ENCODE measurements at regions not wholly inside any gene's neighbourhood (a gene's known extent, or its start where the extent isn't known, plus 50 kb on each side); places are given as distances from the start of the nearest gene placed in this dataset.

GRCh38 chr20:40612247-40612646 is 76.8 kb downstream of the MAFB start:
- Histone ChIP-seq H3K4me3 (ENCODE audit: low read length) (no peak overlapping the region), H3K9me2 (replicated peaks; ENCODE audit: control insufficient read depth, low read length) (no peaks in the 10 kb centered on the region), H3K36me3 (ENCODE audit: control insufficient read depth, low read length) (no peaks in the 10 kb centered on the region), H3K4me2 (ENCODE audit: low read length) (no peak overlapping the region), H3K9me3 (ENCODE audit: control insufficient read depth, insufficient read depth, low read length) (no peaks in the 10 kb centered on the region), H3K4me1 (ENCODE audit: control insufficient read depth, low read length) (no peaks in the 10 kb centered on the region), H3K27me3 (ENCODE audit: control insufficient read depth, low read length) (peaks cover 3% of the 10 kb centered on the region; the same call in 1 of the 2 replicates), H3K27ac (ENCODE audit: low read depth, low read length) (no peak overlapping the region), H4K20me1 (ENCODE audit: control insufficient read depth, insufficient read depth, low read depth, low read length) (no peaks in the 10 kb centered on the region), H3K79me2 (ENCODE audit: control insufficient read depth, low read length) (no peaks in the 10 kb centered on the region), H3F3A (ENCODE audit: control insufficient read depth, insufficient read depth) (no peaks in the 10 kb centered on the region)
- TF ChIP-seq EZH2phosphoT487 (IDR thresholded peaks at IDR 0.05; ENCODE audit: borderline replicate concordance, low read length), result no peak
- TF ChIP-seq CTCF (IDR thresholded peaks at IDR 0.05; ENCODE audit: low read depth, low read length, poor library complexity, severe bottlenecking), result no peak

DNA sequence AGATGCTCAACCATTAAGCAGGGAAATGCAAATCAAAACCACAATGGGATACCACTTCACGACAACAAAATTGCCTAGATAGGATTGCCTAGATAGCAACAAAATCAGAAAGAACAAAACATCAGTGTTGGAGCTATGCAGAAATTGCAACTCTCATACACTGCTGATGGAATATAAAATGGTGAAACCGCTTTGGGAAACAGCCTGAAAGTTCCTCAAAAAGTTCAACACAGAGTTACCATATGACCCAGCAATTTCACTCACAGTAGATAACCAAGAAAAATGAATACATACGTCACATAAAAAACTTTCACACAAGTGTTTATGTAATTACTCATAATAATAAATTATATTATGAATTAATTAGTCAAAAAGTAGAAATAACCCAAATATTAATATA is 78.3 kb downstream of the MAFB start:
- H3K9me3 ChIP-seq (ENCODE audit: control insufficient read depth, insufficient read depth, low read length), result no peaks in the 10 kb centered on the region
- H3K27ac ChIP-seq (ENCODE audit: low read depth, low read length), result no peak overlapping the region
- no peak for TF ChIP-seq CTCF (IDR thresholded peaks at IDR 0.05; ENCODE audit: low read depth, low read length, poor library complexity, severe bottlenecking)
- no peak for TF ChIP-seq EZH2phosphoT487 (IDR thresholded peaks at IDR 0.05; ENCODE audit: borderline replicate concordance, low read length)
- no peak overlapping the region for H3K4me3 ChIP-seq (ENCODE audit: low read length)
- peaks cover 3% of the 10 kb centered on the region; the same call in 1 of the 2 replicates for H3K27me3 ChIP-seq (ENCODE audit: control insufficient read depth, low read length)
- no peaks in the 10 kb centered on the region for H4K20me1 ChIP-seq (ENCODE audit: control insufficient read depth, insufficient read depth, low read depth, low read length)
- H3K4me2 ChIP-seq (ENCODE audit: low read length), result no peak overlapping the region
- no peaks in the 10 kb centered on the region for H3K36me3 ChIP-seq (ENCODE audit: control insufficient read depth, low read length)
- H3F3A ChIP-seq (ENCODE audit: control insufficient read depth, insufficient read depth), result no peaks in the 10 kb centered on the region
- no peaks in the 10 kb centered on the region for H3K9me2 ChIP-seq (replicated peaks; ENCODE audit: control insufficient read depth, low read length)
- no peaks in the 10 kb centered on the region for H3K4me1 ChIP-seq (ENCODE audit: control insufficient read depth, low read length)
- H3K79me2 ChIP-seq (ENCODE audit: control insufficient read depth, low read length), result no peaks in the 10 kb centered on the region

- no peak overlapping the region for H3K4me3 ChIP-seq (ENCODE audit: low read length)
- TF ChIP-seq CTCF (IDR thresholded peaks at IDR 0.05; ENCODE audit: low read depth, low read length, poor library complexity, severe bottlenecking), result no peak
- TF ChIP-seq EZH2phosphoT487 (IDR thresholded peaks at IDR 0.05; ENCODE audit: borderline replicate concordance, low read length), result no peak
- no peaks in the 10 kb centered on the region for H3K4me1 ChIP-seq (ENCODE audit: control insufficient read depth, low read length)
- H3K27ac ChIP-seq (ENCODE audit: low read depth, low read length), result no peak overlapping the region
- H4K20me1 ChIP-seq (ENCODE audit: control insufficient read depth, insufficient read depth, low read depth, low read length), result no peaks in the 10 kb centered on the region
- no peaks in the 10 kb centered on the region for H3K36me3 ChIP-seq (ENCODE audit: control insufficient read depth, low read length)
- no peaks in the 10 kb centered on the region for H3F3A ChIP-seq (ENCODE audit: control insufficient read depth, insufficient read depth)
- H3K27me3 ChIP-seq (ENCODE audit: control insufficient read depth, low read length), result peaks cover 2% of the 10 kb centered on the region; the same call in 1 of the 2 replicates
- no peak overlapping the region for H3K4me2 ChIP-seq (ENCODE audit: low read length)
- no peaks in the 10 kb centered on the region for H3K9me2 ChIP-seq (replicated peaks; ENCODE audit: control insufficient read depth, low read length)
- no peaks in the 10 kb centered on the region for H3K9me3 ChIP-seq (ENCODE audit: control insufficient read depth, insufficient read depth, low read length)
- H3K79me2 ChIP-seq (ENCODE audit: control insufficient read depth, low read length), result no peaks in the 10 kb centered on the region
These were observed 81.1 kb downstream of the MAFB start for GRCh38 chr20:40607927-40608326.

Data from DOHH2 (cell line).